GM19238 (cell line): ENCODE measurements at regions not wholly inside any gene's neighbourhood (a gene's known extent, or its start where the extent isn't known, plus 50 kb on each side); places are given as distances from the start of the nearest gene placed in this dataset.
A peak's percentile ranks its signal among the peaks of the same experiment; 100 is the strongest.
"Not testable (repeated sequence)": the region's sequence is repeated elsewhere in the genome, so short reads cannot be mapped to it uniquely, and the experiment has no call there.

Source experiments
- DNase-seq: peaks from one replicate; pipeline ENCODE4 v3.0.0; 2011; ENCODE audit warnings: low spot score; ENCODE audit not compliant: insufficient read length

GRCh38 chr18:34480162-34480700 lies 229.9 kb upstream of the DTNA start:
- no peak for DNase-seq

GRCh38 chr18:34482204-34482603 lies 227.9 kb upstream of the DTNA start:
- DNase-seq, result no peak

- DNase-seq, result no peak
Observed at GRCh38 chr18:34483198-34483597, 226.9 kb upstream of the DTNA start.

GRCh38 chr18:34491719-34492118 lies 218.4 kb upstream of the DTNA start:
- no peak for DNase-seq

GRCh38 chr18:34492652-34493051 lies 217.4 kb upstream of the DTNA start:
- DNase-seq, result no peak

- peak; percentile 2 for DNase-seq
Observed at GRCh38 chr18:34493099-34493544, 217.0 kb upstream of the DTNA start.

- DNase-seq, result peak; percentile 3
Observed at GRCh38 chr18:34493566-34494358, 216.3 kb upstream of the DTNA start.

GRCh38 chr18:34494359-34494696 lies 215.8 kb upstream of the DTNA start:
- DNase-seq, result no peak

GRCh38 chr18:34495506-34495905 lies 214.6 kb upstream of the DTNA start:
- no peak for DNase-seq

- DNase-seq, result no peak
Observed at GRCh38 chr18:34501553-34501952, 208.5 kb upstream of the DTNA start.

- no peak for DNase-seq
Observed at GRCh38 chr18:34506198-34506597, 203.9 kb upstream of the DTNA start.

- no peak for DNase-seq
Observed at GRCh38 chr18:34509163-34509562, 200.9 kb upstream of the DTNA start.

GRCh38 chr18:34509879-34510586 lies 200.1 kb upstream of the DTNA start:
- DNase-seq, result no peak

GRCh38 chr18:34510926-34511325 lies 199.2 kb upstream of the DTNA start:
- no peak for DNase-seq

- DNase-seq, result no peak
Observed at GRCh38 chr18:34511435-34511834, 198.7 kb upstream of the DTNA start.

- DNase-seq, result no peak
Observed at GRCh38 chr18:34511879-34512278, 198.2 kb upstream of the DTNA start.

- DNase-seq, result no peak
Observed at GRCh38 chr18:34514238-34514637, 195.9 kb upstream of the DTNA start.

- no peak for DNase-seq
Observed at GRCh38 chr18:34514957-34515356, 195.1 kb upstream of the DTNA start.

- DNase-seq, result not testable (repeated sequence)
Observed at GRCh38 chr18:34516355-34516754, 193.7 kb upstream of the DTNA start.

- DNase-seq, result not testable (repeated sequence)
Observed at GRCh38 chr18:34516996-34517395, 193.1 kb upstream of the DTNA start.

GRCh38 chr18:34521040-34521439 lies 189.1 kb upstream of the DTNA start:
- DNase-seq, result no peak

GRCh38 chr18:34522603-34523002 lies 187.5 kb upstream of the DTNA start:
- no peak for DNase-seq

GRCh38 chr18:34525244-34525643 lies 184.9 kb upstream of the DTNA start:
- DNase-seq, result no peak
